ENCODE measurements at regions not wholly inside any gene's neighbourhood (a gene's known extent, or its start where the extent isn't known, plus 50 kb on each side); places are given as distances from the start of the nearest gene placed in this dataset.

GRCh38 chr9:115378241-115378640, 260.3 kb upstream of the TNC start:
- TF ChIP-seq CTCF (IDR thresholded peaks at IDR 0.05; ENCODE audit: borderline replicate concordance, extremely low read depth, low read length, poor library complexity, severe bottlenecking) (no peak), EZH2 (IDR thresholded peaks at IDR 0.05; ENCODE audit: borderline replicate concordance, low read depth, low read length, severe bottlenecking) (no peak)

Data from DND-41 (cell line).